HG03060 (cell line): ENCODE measurements at regions not wholly inside any gene's neighbourhood (a gene's known extent, or its start where the extent isn't known, plus 50 kb on each side); places are given as distances from the start of the nearest gene placed in this dataset.

Source experiments
- ATAC-seq: cut with Tn5 transposase; IDR thresholded peaks from one replicate; pipeline ENCODE4 v1.9.1; 2021; ENCODE audit warnings: low read depth, moderate number of reproducible peaks; ENCODE audit not compliant: unreplicated experiment

- ATAC-seq = no peak
These were observed 170.0 kb downstream of the SEC61B start for GRCh38 chr9:99391937-99392594.

- ATAC-seq = no peak
These were observed 170.9 kb downstream of the SEC61B start for GRCh38 chr9:99392986-99393385.

- no peak for ATAC-seq
These were observed 171.9 kb downstream of the SEC61B start for GRCh38 chr9:99393993-99394392.

GRCh38 chr9:99398241-99398640 is 176.2 kb downstream of the SEC61B start:
- no peak for ATAC-seq

- no peak for ATAC-seq
These were observed 177.4 kb downstream of the SEC61B start for GRCh38 chr9:99399474-99399873.

GRCh38 chr9:99400184-99400731 is 178.2 kb downstream of the SEC61B start:
- ATAC-seq = no peak

GRCh38 chr9:99401680-99402504 is 179.8 kb downstream of the SEC61B start:
- no peak for ATAC-seq

- no peak for ATAC-seq
These were observed 181.3 kb downstream of the SEC61B start for GRCh38 chr9:99403371-99403770.

- no peak for ATAC-seq
These were observed 183.3 kb downstream of the SEC61B start for GRCh38 chr9:99405359-99405758.

- ATAC-seq = no peak
These were observed 184.9 kb downstream of the SEC61B start for GRCh38 chr9:99406939-99407338.

- no peak for ATAC-seq
These were observed 189.0 kb downstream of the SEC61B start for GRCh38 chr9:99411068-99411467.

- no peak for ATAC-seq
These were observed 189.5 kb downstream of the SEC61B start for GRCh38 chr9:99411479-99412115.

- ATAC-seq = no peak
These were observed 190.5 kb downstream of the SEC61B start for GRCh38 chr9:99412606-99413005.

- no peak for ATAC-seq
These were observed 192.2 kb downstream of the SEC61B start for GRCh38 chr9:99414321-99414720.

GRCh38 chr9:99415606-99416005 is 193.5 kb downstream of the SEC61B start:
- no peak for ATAC-seq

- peak; percentile 49 for ATAC-seq
These were observed 193.9 kb downstream of the SEC61B start for GRCh38 chr9:99416007-99416406.

GRCh38 chr9:99419070-99419469 is 197.0 kb downstream of the SEC61B start:
- ATAC-seq = no peak

GRCh38 chr9:99421369-99421768 is 199.3 kb downstream of the SEC61B start:
- no peak for ATAC-seq

GRCh38 chr9:99425124-99425523 is 203.0 kb downstream of the SEC61B start:
- no peak for ATAC-seq

- no peak for ATAC-seq
These were observed 204.1 kb downstream of the SEC61B start for GRCh38 chr9:99425923-99426842.
